ENCODE measurements at regions not wholly inside any gene's neighbourhood (a gene's known extent, or its start where the extent isn't known, plus 50 kb on each side); places are given as distances from the start of the nearest gene placed in this dataset.

DNA sequence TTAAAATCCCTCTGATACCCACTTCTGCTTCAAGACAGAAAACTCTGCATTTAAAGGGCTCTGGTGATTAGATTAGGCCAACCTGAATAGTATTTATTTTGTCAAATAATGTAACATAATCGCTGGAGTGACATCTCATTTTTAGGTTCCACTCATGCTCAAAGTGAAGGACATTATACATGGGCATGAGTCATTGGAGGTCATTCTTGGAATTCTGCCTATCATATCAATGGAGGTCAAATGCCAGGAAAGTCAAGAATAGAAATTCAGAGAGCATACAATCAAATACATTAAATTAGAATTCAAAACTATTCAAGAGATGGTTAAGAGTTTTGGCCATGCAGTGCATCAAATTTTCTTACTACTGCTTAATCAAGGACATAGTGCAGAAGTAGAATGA, 50.8 kb upstream of the PRSS1 start:
- no peaks in the 10 kb centered on the region for H3K9me3 Mint-ChIP-seq
- CTCF ChIA-PET = no interaction called here
- no peak overlapping the region for H3K27ac Mint-ChIP-seq
- H3K27me3 Mint-ChIP-seq = no peaks in the 10 kb centered on the region
- H3K36me3 Mint-ChIP-seq (ENCODE audit: low read depth) = peaks cover 13% of the 10 kb centered on the region
- no peak for DNase-seq
- no peak overlapping the region for H3K4me3 Mint-ChIP-seq
- POLR2A ChIA-PET = no interaction called here
- peaks cover 35% of the 10 kb centered on the region for H3K4me1 Mint-ChIP-seq

GRCh38 chr7:142697270-142697669, 52.0 kb upstream of the PRSS1 start:
- Mint-ChIP-seq H3K36me3 (ENCODE audit: low read depth) (peaks cover 13% of the 10 kb centered on the region), H3K4me1 (peaks cover 35% of the 10 kb centered on the region), H3K4me3 (no peak overlapping the region), H3K27ac (no peak overlapping the region), H3K27me3 (no peaks in the 10 kb centered on the region), H3K9me3 (no peaks in the 10 kb centered on the region)
- no peak for DNase-seq
- ChIA-PET CTCF (no interaction called here), POLR2A (no interaction called here)

GRCh38 chr7:142696456-142697179, 52.7 kb upstream of the PRSS1 start:
- peaks cover 13% of the 10 kb centered on the region for H3K36me3 Mint-ChIP-seq (ENCODE audit: low read depth)
- H3K27ac Mint-ChIP-seq = no peak overlapping the region
- CTCF ChIA-PET = no interaction called here
- H3K9me3 Mint-ChIP-seq = no peaks in the 10 kb centered on the region
- POLR2A ChIA-PET = no interaction called here
- H3K27me3 Mint-ChIP-seq = no peaks in the 10 kb centered on the region
- DNase-seq = no peak
- H3K4me3 Mint-ChIP-seq = no peak overlapping the region
- peaks cover 35% of the 10 kb centered on the region for H3K4me1 Mint-ChIP-seq

GRCh38 chr7:142693911-142694310, 55.4 kb upstream of the PRSS1 start:
- CTCF ChIA-PET = no interaction called here
- H3K27me3 Mint-ChIP-seq = no peaks in the 10 kb centered on the region

DNA sequence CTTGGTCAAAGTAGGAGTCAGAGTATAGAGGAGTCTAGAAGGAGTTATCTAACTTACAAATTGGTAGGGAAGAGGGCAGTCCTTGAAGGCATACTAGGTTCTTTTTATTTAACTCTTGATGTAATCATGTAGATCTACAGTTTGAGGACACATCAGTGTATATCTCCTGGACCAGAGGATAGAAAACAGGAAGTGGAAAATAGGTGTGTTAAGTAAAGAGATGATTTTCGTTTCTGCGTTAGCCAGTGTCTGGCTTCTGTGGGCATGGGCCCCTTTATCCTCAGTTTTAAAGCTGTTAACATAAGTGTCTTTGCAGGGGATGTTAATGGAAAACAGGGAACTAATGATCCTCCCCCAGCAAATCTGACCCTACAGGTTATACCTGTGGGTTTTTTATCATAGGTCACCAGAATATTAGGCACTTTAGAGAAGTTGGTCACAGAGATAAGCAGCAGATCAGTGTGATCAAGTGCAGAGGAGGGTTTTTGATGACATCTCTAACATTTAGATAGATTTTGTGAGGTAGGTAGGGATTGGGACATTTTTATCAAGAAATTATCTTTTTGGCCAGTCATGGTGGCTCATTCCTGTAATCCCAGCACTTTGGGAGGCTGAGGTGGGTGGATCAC, 58.6 kb upstream of the PRSS1 start:
- Mint-ChIP-seq H3K4me1 (peaks cover 44% of the 10 kb centered on the region), H3K9me3 (no peaks in the 10 kb centered on the region), H3K36me3 (ENCODE audit: low read depth) (peaks cover 11% of the 10 kb centered on the region), H3K27me3 (no peaks in the 10 kb centered on the region), H3K27ac (peak overlapping the region; percentile 77), H3K4me3 (no peak overlapping the region)
- DNase-seq = no peak
- ChIA-PET POLR2A (interaction anchor here (1.0 kb wide), 1 partner anchor 26 kb away, joined by 3 read pairs; no protein-coding TSS in a partner anchor), CTCF (interaction anchor here (3.5 kb wide), 1 partner anchor 92 kb away, joined by 14 read pairs; no protein-coding TSS in a partner anchor)

More at GRCh38 chr7:142693911-142694310, 55.4 kb upstream of the PRSS1 start:
- H3K9me3 Mint-ChIP-seq = no peaks in the 10 kb centered on the region
- H3K4me3 Mint-ChIP-seq = no peak overlapping the region
- DNase-seq = no peak
- no peak overlapping the region for H3K27ac Mint-ChIP-seq
- peaks cover 33% of the 10 kb centered on the region for H3K4me1 Mint-ChIP-seq
- peaks cover 13% of the 10 kb centered on the region for H3K36me3 Mint-ChIP-seq (ENCODE audit: low read depth)
- POLR2A ChIA-PET = no interaction called here

DNA sequence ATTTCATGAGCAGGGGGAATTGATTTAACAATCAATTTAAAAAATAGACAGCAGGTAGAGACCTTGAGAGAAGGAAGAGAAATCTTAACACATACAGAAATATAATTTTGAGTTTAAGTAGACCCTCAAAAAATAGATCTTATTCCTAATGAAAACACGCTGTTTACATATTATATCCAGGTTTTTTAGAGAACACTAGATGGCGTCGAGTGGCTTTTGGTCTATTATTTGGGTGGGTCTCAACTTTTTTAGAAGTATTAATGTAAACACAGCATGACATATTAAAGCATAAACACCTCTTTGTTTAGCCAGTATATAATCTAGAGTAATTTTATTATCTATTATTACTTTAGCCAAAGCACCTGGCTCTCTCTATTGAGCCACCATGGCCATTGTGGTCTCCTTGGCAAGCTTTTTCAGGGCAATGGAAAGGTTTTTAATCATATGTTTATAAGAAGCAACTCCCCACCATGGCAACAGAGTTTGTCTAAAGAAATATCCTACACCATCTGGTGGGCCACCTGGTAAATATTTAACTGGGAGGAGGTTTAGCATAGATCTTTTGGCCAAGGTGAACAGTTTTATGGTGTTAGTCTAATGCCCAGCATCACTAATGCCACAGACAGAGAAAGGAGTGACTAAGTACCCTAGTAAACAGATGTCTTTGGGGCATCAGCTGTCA, 59.7 kb upstream of the PRSS1 start:
- Mint-ChIP-seq H3K27me3 (no peaks in the 10 kb centered on the region), H3K27ac (peak overlapping the region; percentile 77), H3K36me3 (ENCODE audit: low read depth) (peaks cover 11% of the 10 kb centered on the region), H3K4me3 (no peak overlapping the region), H3K4me1 (peaks cover 41% of the 10 kb centered on the region), H3K9me3 (no peaks in the 10 kb centered on the region)
- CTCF ChIA-PET = interaction anchor here (3.5 kb wide), 1 partner anchor 93 kb away, joined by 14 read pairs; no protein-coding TSS in a partner anchor
- POLR2A ChIA-PET = no interaction called here
- no peak for DNase-seq

- POLR2A ChIA-PET = no interaction called here
- H3K4me1 Mint-ChIP-seq = peaks cover 44% of the 10 kb centered on the region
- DNase-seq = no peak
- peak overlapping the region; percentile 35 for H3K27ac Mint-ChIP-seq
- H3K36me3 Mint-ChIP-seq (ENCODE audit: low read depth) = peaks cover 6% of the 10 kb centered on the region
- no peak overlapping the region for H3K4me3 Mint-ChIP-seq
- H3K27me3 Mint-ChIP-seq = peaks cover 3% of the 10 kb centered on the region
- no peaks in the 10 kb centered on the region for H3K9me3 Mint-ChIP-seq
- CTCF ChIA-PET = interaction anchor here (1.9 kb wide), 1 partner anchor 98 kb away, joined by 6 read pairs; no protein-coding TSS in a partner anchor
These were observed 63.3 kb upstream of the PRSS1 start for GRCh38 chr7:142685877-142686508.

DNA sequence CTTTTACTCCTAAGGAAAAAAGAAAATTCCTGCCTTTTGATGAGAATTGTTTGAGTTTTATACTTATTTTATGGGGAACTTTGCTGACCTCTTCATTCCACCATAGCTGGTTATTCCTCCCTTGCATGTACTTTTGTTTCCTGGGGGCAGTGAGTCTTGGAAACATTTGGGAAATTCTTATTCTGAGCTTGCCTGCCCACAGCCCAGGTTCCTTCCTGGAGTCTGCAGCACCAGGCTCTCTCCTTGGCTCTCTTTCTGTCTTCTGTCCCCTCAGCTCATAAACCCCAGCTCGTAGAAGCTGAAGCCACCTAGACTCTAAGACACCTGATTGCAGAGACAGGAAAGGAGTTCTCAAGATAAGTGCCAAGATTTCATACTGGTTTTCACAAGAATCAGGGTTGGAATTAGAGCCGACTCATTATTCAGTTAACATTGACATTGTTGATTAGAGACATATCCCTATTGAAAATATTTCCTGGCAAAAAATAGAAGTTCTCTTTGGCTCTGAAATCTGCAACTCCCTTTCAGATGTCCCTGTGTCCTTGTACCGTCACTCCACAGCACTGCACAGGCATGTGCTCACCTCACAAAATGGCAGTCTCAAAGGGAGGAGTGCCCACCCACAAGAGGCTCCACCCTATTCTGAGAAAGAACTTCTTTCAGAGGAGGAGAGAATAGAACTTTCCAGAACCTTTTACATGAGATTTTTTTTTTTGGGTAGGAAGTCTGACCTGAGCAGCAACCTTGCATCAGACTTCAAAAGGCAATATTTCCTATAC, 67.8 kb upstream of the PRSS1 start:
- Mint-ChIP-seq H3K27me3 (peaks cover 3% of the 10 kb centered on the region), H3K4me1 (peaks cover 24% of the 10 kb centered on the region), H3K36me3 (ENCODE audit: low read depth) (no peaks in the 10 kb centered on the region), H3K4me3 (no peak overlapping the region), H3K27ac (no peak overlapping the region), H3K9me3 (peaks cover 3% of the 10 kb centered on the region)
- CTCF ChIA-PET = no interaction called here
- DNase-seq = no peak
- POLR2A ChIA-PET = no interaction called here

- ChIA-PET CTCF (interaction anchor here (0.9 to 3.3 kb wide), 4 partner anchors 42 to 139 kb away, joined by 3 to 36 read pairs (median 13); no protein-coding TSS in a partner anchor), POLR2A (no interaction called here)
- Mint-ChIP-seq H3K27me3 (no peaks in the 10 kb centered on the region), H3K9me3 (no peaks in the 10 kb centered on the region), H3K4me3 (no peak overlapping the region), H3K27ac (no peak overlapping the region), H3K36me3 (ENCODE audit: low read depth) (no peaks in the 10 kb centered on the region), H3K4me1 (peaks cover 34% of the 10 kb centered on the region)
- no peak for DNase-seq
These were observed 77.8 kb upstream of the PRSS1 start for GRCh38 chr7:142671506-142671905.

DNA sequence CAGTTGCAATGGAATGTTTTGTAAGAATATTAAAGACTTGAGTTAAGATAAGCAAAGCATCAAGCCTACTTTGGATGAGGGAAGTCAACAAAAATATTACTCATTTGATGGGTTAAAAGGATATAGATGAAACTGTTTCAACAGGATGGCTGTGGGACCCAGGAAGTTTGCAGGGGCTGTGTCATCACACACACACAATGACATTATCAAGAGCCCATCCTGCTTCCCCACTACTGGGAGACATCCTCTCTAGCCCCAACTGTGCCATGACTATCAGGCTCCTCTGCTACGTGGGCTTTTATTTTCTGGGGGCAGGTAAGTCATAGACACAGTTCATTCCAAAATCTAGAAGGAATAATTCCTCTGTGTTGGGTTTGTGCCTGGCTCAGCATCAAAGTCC, 78.8 kb upstream of the PRSS1 start:
- no peak overlapping the region for H3K27ac Mint-ChIP-seq
- H3K36me3 Mint-ChIP-seq (ENCODE audit: low read depth) = no peaks in the 10 kb centered on the region
- DNase-seq = no peak
- H3K4me3 Mint-ChIP-seq = no peak overlapping the region
- H3K4me1 Mint-ChIP-seq = peaks cover 34% of the 10 kb centered on the region
- H3K9me3 Mint-ChIP-seq = no peaks in the 10 kb centered on the region
- CTCF ChIA-PET = interaction anchor here (1.0 to 3.3 kb wide), 5 partner anchors 38 to 140 kb away, joined by 3 to 36 read pairs (median 3); no protein-coding TSS in a partner anchor
- POLR2A ChIA-PET = interaction anchor here (1.0 to 1.2 kb wide), 3 partner anchors 112 to 140 kb away, joined by 3 to 4 read pairs (median 3); no protein-coding TSS in a partner anchor
- H3K27me3 Mint-ChIP-seq = no peaks in the 10 kb centered on the region

DNA sequence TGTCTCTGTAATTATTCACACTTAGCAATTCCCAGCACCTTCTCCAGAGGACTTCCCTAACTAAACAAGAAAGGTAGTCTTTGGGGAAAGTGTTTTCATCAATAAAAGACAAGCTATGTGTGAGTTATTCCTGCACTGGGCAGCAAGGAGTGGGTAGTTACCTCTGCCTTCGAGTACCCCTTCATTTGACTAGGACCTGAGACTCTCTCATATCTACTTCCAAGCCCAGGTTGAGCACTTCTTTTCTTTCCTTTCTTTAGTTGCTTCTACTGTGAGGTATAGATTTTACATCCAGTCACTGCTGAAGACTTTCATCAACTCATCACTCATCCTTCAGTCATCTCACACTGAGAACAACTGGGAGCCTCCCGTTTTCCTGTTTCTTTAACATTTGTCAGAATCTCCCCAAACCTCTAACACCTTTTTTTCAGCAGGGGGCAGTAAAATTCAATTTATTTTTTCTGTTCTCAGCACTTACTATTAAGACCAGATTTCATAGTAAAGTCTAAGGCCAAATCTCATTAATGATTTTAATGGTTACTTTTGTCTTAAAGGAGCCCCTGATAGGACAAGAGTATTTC, 80.1 kb upstream of the PRSS1 start:
- no peak overlapping the region for H3K4me3 Mint-ChIP-seq
- ChIA-PET CTCF (interaction anchor here (1.2 to 3.5 kb wide), 4 partner anchors 43 to 141 kb away, joined by 3 to 29 read pairs (median 14); no protein-coding TSS in a partner anchor), POLR2A (no interaction called here)
- no peaks in the 10 kb centered on the region for H3K36me3 Mint-ChIP-seq (ENCODE audit: low read depth)
- H3K27me3 Mint-ChIP-seq = no peaks in the 10 kb centered on the region
- H3K27ac Mint-ChIP-seq = peak overlapping the region; percentile 33
- no peak for DNase-seq
- no peaks in the 10 kb centered on the region for H3K9me3 Mint-ChIP-seq
- H3K4me1 Mint-ChIP-seq = peaks cover 34% of the 10 kb centered on the region

DNA sequence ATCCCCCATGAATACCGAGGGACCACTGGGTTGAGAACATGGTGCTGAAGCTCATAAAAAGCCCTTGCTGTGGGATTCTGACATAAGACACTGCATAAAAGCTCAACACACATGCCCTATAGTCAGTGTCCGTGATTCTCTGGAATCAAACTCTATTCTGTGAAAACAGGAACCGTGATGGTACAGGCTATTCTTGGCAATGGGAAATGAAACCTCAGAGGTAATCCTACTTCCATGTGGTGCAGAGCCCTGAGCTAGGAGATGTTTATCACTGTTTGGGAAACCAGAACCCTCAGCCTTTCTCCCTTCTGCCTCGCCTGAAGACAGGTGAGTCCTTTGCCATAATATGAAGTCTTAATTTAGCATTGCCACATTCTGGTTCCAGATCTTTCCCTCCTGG, 80.8 kb upstream of the PRSS1 start:
- peaks cover 34% of the 10 kb centered on the region for H3K4me1 Mint-ChIP-seq
- no peaks in the 10 kb centered on the region for H3K9me3 Mint-ChIP-seq
- ChIA-PET CTCF (interaction anchor here (1.2 to 3.5 kb wide), 3 partner anchors 44 to 114 kb away, joined by 3 to 29 read pairs (median 6); no protein-coding TSS in a partner anchor), POLR2A (no interaction called here)
- no peak overlapping the region for H3K27ac Mint-ChIP-seq
- H3K27me3 Mint-ChIP-seq = peaks cover 1% of the 10 kb centered on the region
- no peaks in the 10 kb centered on the region for H3K36me3 Mint-ChIP-seq (ENCODE audit: low read depth)
- no peak for DNase-seq
- H3K4me3 Mint-ChIP-seq = no peak overlapping the region

Measured in activated CD4-positive, alpha-beta memory T cell treated with anti-CD3 and anti-CD28 coated beads, Interleukin-2, amount 10 ng/mL, durations not matched to agents 7 days and 5 days (primary cell).